GM12872 (cell line): ENCODE measurements at regions not wholly inside any gene's neighbourhood (a gene's known extent, or its start where the extent isn't known, plus 50 kb on each side); places are given as distances from the start of the nearest gene placed in this dataset.

ENCODE experiments used
- TF ChIP-seq, protein P1 (sequence below): IDR thresholded peaks from 3 replicates; pipeline ENCODE4 v1.5.1; 2011; ENCODE audit warnings: low read depth, mild to moderate bottlenecking, low read length, moderate library complexity; ENCODE audit not compliant: insufficient read depth

- TF ChIP-seq, protein P1, sequence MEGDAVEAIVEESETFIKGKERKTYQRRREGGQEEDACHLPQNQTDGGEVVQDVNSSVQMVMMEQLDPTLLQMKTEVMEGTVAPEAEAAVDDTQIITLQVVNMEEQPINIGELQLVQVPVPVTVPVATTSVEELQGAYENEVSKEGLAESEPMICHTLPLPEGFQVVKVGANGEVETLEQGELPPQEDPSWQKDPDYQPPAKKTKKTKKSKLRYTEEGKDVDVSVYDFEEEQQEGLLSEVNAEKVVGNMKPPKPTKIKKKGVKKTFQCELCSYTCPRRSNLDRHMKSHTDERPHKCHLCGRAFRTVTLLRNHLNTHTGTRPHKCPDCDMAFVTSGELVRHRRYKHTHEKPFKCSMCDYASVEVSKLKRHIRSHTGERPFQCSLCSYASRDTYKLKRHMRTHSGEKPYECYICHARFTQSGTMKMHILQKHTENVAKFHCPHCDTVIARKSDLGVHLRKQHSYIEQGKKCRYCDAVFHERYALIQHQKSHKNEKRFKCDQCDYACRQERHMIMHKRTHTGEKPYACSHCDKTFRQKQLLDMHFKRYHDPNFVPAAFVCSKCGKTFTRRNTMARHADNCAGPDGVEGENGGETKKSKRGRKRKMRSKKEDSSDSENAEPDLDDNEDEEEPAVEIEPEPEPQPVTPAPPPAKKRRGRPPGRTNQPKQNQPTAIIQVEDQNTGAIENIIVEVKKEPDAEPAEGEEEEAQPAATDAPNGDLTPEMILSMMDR = no peak
Measured at GRCh38 chr4:130053723-130054122, 957.8 kb downstream of the C4orf33 start.

DNA sequence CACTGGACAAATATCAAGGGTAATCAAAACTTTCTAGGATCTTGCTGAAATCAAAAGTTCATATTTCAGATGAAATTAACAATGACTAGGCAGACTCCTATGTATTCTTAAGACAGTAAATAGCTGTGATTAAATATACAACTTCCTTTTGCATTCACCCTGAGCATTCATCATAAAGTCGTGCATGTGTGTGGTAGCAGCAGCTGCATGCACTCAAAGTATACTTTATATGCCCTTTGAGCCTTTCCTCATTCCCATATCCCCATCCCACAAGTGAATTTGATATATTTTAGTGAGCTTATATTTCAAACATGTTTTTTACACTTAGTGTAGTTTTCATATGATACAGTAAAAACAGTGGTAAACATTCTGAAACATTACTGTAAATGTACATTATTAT, 959.0 kb downstream of the C4orf33 start:
- TF ChIP-seq, protein P1 = no peak

GRCh38 chr4:130056286-130056685, 960.3 kb downstream of the C4orf33 start:
- TF ChIP-seq, protein P1 = no peak

DNA sequence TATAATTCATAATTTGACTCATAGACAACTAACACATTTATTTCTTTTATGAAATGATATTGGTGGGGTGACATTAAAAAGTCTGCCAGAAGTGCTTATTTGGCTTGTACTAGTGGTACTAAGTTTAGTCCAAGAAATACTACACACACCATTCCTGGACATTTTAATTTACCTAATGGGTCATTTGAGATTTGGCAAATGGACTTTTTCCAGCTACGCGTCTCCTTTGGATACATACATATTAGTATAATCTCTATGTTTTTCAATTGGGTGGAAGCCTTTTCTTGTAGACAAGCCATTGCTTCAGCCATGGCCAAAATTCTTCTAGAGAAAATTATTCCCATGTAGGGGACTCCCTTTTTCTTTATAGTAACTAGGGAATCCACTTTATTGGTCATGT, 968.5 kb downstream of the C4orf33 start:
- TF ChIP-seq, protein P1 = no peak

DNA sequence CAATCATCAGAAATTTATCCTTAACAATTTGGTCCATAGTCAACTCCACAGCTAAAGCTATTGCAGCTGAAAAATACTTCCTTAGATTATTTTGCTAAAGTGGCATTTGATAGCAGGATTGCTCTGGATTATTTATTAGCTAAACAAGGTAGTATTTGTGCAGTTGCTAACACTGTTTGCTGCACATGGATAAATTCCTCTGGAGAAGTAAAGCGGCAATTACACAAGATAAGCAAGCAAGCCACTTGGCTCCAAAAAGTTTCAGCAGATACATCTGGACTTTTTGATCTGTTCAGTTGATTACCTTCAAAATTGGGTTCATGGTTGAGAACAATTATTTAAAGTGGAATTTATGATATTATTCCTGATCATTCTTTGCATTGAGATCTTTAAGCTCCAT, 971.5 kb downstream of the C4orf33 start:
- TF ChIP-seq, protein P1 = no peak

DNA sequence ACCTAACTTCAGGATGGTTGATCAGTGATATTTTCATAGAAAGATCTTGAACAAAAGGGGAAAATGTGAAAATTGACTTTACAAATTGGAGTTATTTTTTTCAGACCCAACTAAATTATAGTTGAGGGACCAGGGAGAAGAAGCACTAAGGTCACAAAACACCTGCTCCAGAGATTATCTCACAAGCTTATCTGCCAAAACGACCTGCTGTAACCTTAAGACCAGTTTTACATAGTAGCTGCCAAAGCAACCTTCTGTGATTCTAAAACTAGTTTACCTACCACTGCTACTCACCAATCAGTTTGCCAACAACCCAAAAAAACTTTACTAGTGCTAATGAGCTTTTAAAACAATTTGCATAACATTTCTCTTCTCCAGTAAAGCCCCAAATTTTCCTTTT, 972.1 kb downstream of the C4orf33 start:
- TF ChIP-seq, protein P1 = no peak

GRCh38 chr4:130071746-130072145, 975.8 kb downstream of the C4orf33 start:
- TF ChIP-seq, protein P1 = no peak
